ENCODE measurements at regions not wholly inside any gene's neighbourhood (a gene's known extent, or its start where the extent isn't known, plus 50 kb on each side); places are given as distances from the start of the nearest gene placed in this dataset.

GRCh38 chr7:17589671-17590070 lies 291.2 kb downstream of the AHR start:
- no peak for TF ChIP-seq CTCF (IDR thresholded peaks at IDR 0.05; ENCODE audit: borderline replicate concordance, control extremely low read depth, extremely low read depth, insufficient read depth, missing control alignments)
- in situ Hi-C loops (cut with MboI; ENCODE audit: low sequenced_read_pairs, unreplicated experiment), result no loop called here
- DNase-seq (ENCODE audit: low spot score), result no peak

GRCh38 chr7:17590221-17590620 lies 291.8 kb downstream of the AHR start:
- DNase-seq (ENCODE audit: low spot score), result no peak
- in situ Hi-C loops (cut with MboI; ENCODE audit: low sequenced_read_pairs, unreplicated experiment), result no loop called here
- TF ChIP-seq CTCF (IDR thresholded peaks at IDR 0.05; ENCODE audit: borderline replicate concordance, control extremely low read depth, extremely low read depth, insufficient read depth, missing control alignments), result no peak

- no peak for TF ChIP-seq CTCF (IDR thresholded peaks at IDR 0.05; ENCODE audit: borderline replicate concordance, control extremely low read depth, extremely low read depth, insufficient read depth, missing control alignments)
- DNase-seq (ENCODE audit: low spot score), result no peak
- in situ Hi-C loops (cut with MboI; ENCODE audit: low sequenced_read_pairs, unreplicated experiment), result no loop called here
These were observed 295.5 kb downstream of the AHR start for GRCh38 chr7:17593819-17594419.

- DNase-seq (ENCODE audit: low spot score), result no peak
- no peak for TF ChIP-seq CTCF (IDR thresholded peaks at IDR 0.05; ENCODE audit: borderline replicate concordance, control extremely low read depth, extremely low read depth, insufficient read depth, missing control alignments)
- in situ Hi-C loops (cut with MboI; ENCODE audit: low sequenced_read_pairs, unreplicated experiment), result no loop called here
These were observed 297.1 kb downstream of the AHR start for GRCh38 chr7:17595546-17595945.

GRCh38 chr7:17598305-17598704 lies 299.9 kb downstream of the AHR start:
- in situ Hi-C loops (cut with MboI; ENCODE audit: low sequenced_read_pairs, unreplicated experiment), result no loop called here
- TF ChIP-seq CTCF (IDR thresholded peaks at IDR 0.05; ENCODE audit: borderline replicate concordance, control extremely low read depth, extremely low read depth, insufficient read depth, missing control alignments), result no peak
- DNase-seq (ENCODE audit: low spot score), result no peak

GRCh38 chr7:17598846-17599245 lies 300.4 kb downstream of the AHR start:
- DNase-seq (ENCODE audit: low spot score), result no peak
- no peak for TF ChIP-seq CTCF (IDR thresholded peaks at IDR 0.05; ENCODE audit: borderline replicate concordance, control extremely low read depth, extremely low read depth, insufficient read depth, missing control alignments)
- in situ Hi-C loops (cut with MboI; ENCODE audit: low sequenced_read_pairs, unreplicated experiment), result no loop called here

All from GM13976 (cell line).